ENCODE measurements at regions not wholly inside any gene's neighbourhood (a gene's known extent, or its start where the extent isn't known, plus 50 kb on each side); places are given as distances from the start of the nearest gene placed in this dataset.
A peak's percentile ranks its signal among the peaks of the same experiment; 100 is the strongest.

DNA sequence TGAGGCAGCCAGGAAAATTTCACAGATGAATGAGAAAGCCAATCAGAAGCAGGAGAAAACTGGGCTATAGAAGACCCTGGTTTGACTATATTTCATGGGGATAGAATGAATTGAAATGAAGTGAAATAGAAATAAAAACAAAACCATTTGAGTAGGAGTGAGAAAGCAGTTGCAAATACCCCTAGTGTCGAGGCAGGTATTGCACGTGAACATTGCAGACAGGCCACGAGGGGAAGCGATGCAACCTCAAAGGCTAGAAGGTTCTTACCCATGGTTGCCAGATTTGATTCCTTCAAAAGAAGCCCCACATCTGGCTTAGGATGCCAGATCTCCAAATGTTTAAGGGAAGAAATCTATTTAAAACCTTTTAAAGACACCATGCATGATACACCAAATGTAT lies 648.9 kb downstream of the VRK1 start:
- WGBS = 80% methylated on average over 4 of the region's 4 CpGs
- peaks cover 0 to 16% of the 10 kb centered on the region in 2 donors for H3K4me1 ChIP-seq (ENCODE audit: control insufficient read depth in 2 of 2, insufficient read depth in 2 of 2, low read length in 2 of 2)
- no peaks in the 10 kb centered on the region for H3K36me3 ChIP-seq (ENCODE audit: control insufficient read depth in 2 of 2, insufficient read depth in 2 of 2, low read length in 1 of 2)
- H3K4me3 ChIP-seq (ENCODE audit: low read length in 2 of 2) = no peak overlapping the region
- peaks cover 0 to 5% of the 10 kb centered on the region in 2 donors for H3K9me3 ChIP-seq (ENCODE audit: control insufficient read depth in 2 of 2, insufficient read depth in 1 of 2, low read length in 1 of 2)
- H3K27me3 ChIP-seq (ENCODE audit: control insufficient read depth in 2 of 2, insufficient read depth in 1 of 2, low read length in 1 of 2) = no peaks in the 10 kb centered on the region
- peak in 1 of 9 donors; percentile 50 for DNase-seq (ENCODE audit: low read depth in 6 of 9, low spot score in 9 of 9)
- no peak overlapping the region for H3K27ac ChIP-seq (ENCODE audit: low read depth in 1 of 2, low read length in 1 of 2)

DNA sequence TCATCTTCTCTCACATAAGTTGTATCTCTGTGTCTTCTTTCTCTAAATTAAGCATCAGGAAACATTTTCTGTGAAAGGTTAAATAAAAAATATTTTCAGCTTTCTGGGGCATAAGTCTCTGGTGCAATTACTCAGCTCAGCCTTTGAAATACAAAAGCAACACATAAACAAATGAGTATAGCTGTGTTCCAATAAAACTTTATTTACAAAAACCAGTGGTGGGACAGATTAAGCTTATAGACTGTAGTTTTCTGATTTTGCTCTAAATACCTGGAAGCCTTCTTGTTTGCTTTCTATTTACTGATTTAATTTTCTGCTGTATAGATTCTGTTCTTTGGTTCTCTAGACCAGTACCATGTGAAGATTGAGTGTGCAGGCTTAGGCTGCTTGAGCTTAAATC lies 655.1 kb downstream of the VRK1 start:
- Histone ChIP-seq H3K36me3 (ENCODE audit: control insufficient read depth in 2 of 2, insufficient read depth in 2 of 2, low read length in 1 of 2) (no peaks in the 10 kb centered on the region), H3K4me1 (ENCODE audit: control insufficient read depth in 2 of 2, insufficient read depth in 2 of 2, low read length in 2 of 2) (peaks cover 9 to 11% of the 10 kb centered on the region in 2 donors), H3K4me3 (ENCODE audit: low read length in 2 of 2) (no peak overlapping the region), H3K27me3 (ENCODE audit: control insufficient read depth in 2 of 2, insufficient read depth in 1 of 2, low read length in 1 of 2) (no peaks in the 10 kb centered on the region), H3K9me3 (ENCODE audit: control insufficient read depth in 2 of 2, insufficient read depth in 1 of 2, low read length in 1 of 2) (no peaks in the 10 kb centered on the region), H3K27ac (ENCODE audit: low read depth in 1 of 2, low read length in 1 of 2) (no peak overlapping the region)
- DNase-seq (ENCODE audit: low read depth in 6 of 9, low spot score in 9 of 9) = no peak

DNA sequence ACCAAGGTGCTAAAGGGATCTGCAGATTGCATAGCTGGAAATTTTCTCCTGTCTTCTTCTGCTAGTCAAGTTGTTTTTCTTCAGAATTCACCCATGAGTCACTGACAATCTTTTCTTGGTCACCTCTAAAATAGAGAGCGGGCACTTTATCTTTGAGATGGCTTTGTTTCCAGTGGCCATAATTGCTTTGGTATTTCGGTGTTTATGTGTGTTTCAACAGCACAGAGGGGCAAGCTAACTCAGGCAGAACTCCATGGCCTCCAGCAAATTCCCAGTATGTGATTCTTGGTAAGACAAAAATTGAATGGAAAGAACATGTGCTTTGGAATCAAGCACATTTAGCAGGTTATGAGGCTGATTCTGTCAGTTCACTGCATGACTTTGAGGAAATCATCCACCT lies 656.8 kb downstream of the VRK1 start:
- Histone ChIP-seq H3K4me1 (ENCODE audit: control insufficient read depth in 2 of 2, insufficient read depth in 2 of 2, low read length in 2 of 2) (peaks cover 15 to 28% of the 10 kb centered on the region in 2 donors), H3K9me3 (ENCODE audit: control insufficient read depth in 2 of 2, insufficient read depth in 1 of 2, low read length in 1 of 2) (peaks cover 0 to 4% of the 10 kb centered on the region in 2 donors), H3K27me3 (ENCODE audit: control insufficient read depth in 2 of 2, insufficient read depth in 1 of 2, low read length in 1 of 2) (no peaks in the 10 kb centered on the region), H3K4me3 (ENCODE audit: low read length in 2 of 2) (no peak overlapping the region), H3K36me3 (ENCODE audit: control insufficient read depth in 2 of 2, insufficient read depth in 2 of 2, low read length in 1 of 2) (no peaks in the 10 kb centered on the region), H3K27ac (ENCODE audit: low read depth in 1 of 2, low read length in 1 of 2) (no peak overlapping the region)
- WGBS = over 99% methylated on average over 2 of the region's 2 CpGs
- no peak for DNase-seq (ENCODE audit: low read depth in 6 of 9, low spot score in 9 of 9)

DNA sequence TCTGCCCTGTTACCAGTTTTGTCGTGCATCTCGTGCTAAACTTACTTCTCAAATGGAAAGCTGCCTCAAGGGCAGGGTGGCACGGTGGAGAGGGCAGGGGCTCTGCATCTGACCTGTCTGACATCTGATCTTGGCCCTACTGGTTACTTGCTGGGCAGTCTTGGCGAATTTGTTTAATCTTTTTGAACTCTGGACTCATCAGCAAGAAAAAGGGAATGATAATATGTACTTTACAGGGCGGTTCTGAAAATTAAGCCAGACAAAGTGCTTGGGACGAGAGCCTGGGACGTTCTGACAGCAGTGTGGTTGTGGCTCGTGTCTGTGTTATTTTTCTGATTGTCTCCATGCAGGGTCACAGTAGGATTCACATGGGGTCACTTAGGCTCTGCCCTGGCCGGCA lies 659.3 kb downstream of the VRK1 start:
- H3K27ac ChIP-seq (ENCODE audit: low read depth in 1 of 2, low read length in 1 of 2) = peak overlapping the region in 1 of 2 donors; percentile 81
- WGBS = 98% methylated on average over 9 of the region's 9 CpGs
- peaks cover 0 to 9% of the 10 kb centered on the region in 2 donors for H3K9me3 ChIP-seq (ENCODE audit: control insufficient read depth in 2 of 2, insufficient read depth in 1 of 2, low read length in 1 of 2)
- no peak overlapping the region for H3K4me3 ChIP-seq (ENCODE audit: low read length in 2 of 2)
- peaks cover 23 to 41% of the 10 kb centered on the region in 2 donors for H3K4me1 ChIP-seq (ENCODE audit: control insufficient read depth in 2 of 2, insufficient read depth in 2 of 2, low read length in 2 of 2)
- H3K27me3 ChIP-seq (ENCODE audit: control insufficient read depth in 2 of 2, insufficient read depth in 1 of 2, low read length in 1 of 2) = no peaks in the 10 kb centered on the region
- H3K36me3 ChIP-seq (ENCODE audit: control insufficient read depth in 2 of 2, insufficient read depth in 2 of 2, low read length in 1 of 2) = no peaks in the 10 kb centered on the region
- no peak for DNase-seq (ENCODE audit: low read depth in 6 of 9, low spot score in 9 of 9)

DNA sequence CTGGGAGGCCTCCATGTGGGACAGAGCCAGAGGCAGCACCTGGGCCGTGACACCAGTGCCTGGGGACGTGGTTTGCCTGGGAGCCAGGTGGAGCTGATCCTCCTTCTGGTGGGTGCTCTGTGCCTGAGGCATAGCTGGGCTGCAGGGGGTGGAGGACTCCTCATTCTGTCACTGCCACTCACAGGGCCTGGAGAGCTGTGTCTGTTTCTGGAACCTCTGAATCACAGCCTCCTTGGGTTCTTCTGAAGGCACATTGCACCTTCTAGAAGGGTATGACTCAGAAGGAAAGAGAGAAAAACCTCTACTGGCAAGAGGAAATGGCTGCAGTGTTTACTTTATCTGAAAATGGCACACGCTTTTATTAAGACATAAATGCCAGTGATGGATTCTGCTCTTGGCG lies 659.8 kb downstream of the VRK1 start:
- Histone ChIP-seq H3K4me1 (ENCODE audit: control insufficient read depth in 2 of 2, insufficient read depth in 2 of 2, low read length in 2 of 2) (peaks cover 23 to 41% of the 10 kb centered on the region in 2 donors), H3K36me3 (ENCODE audit: control insufficient read depth in 2 of 2, insufficient read depth in 2 of 2, low read length in 1 of 2) (peaks cover 2 to 4% of the 10 kb centered on the region in 2 donors), H3K4me3 (ENCODE audit: low read length in 2 of 2) (no peak overlapping the region), H3K9me3 (ENCODE audit: control insufficient read depth in 2 of 2, insufficient read depth in 1 of 2, low read length in 1 of 2) (peaks cover 0 to 13% of the 10 kb centered on the region in 2 donors), H3K27me3 (ENCODE audit: control insufficient read depth in 2 of 2, insufficient read depth in 1 of 2, low read length in 1 of 2) (no peaks in the 10 kb centered on the region), H3K27ac (ENCODE audit: low read depth in 1 of 2, low read length in 1 of 2) (peak overlapping the region; percentile 40 to 81)
- DNase-seq (ENCODE audit: low read depth in 6 of 9, low spot score in 9 of 9) = peak in 3 of 9 donors; percentile 15 to 63 (median 36)
- 77% methylated on average over 4 of the region's 4 CpGs for WGBS

DNA sequence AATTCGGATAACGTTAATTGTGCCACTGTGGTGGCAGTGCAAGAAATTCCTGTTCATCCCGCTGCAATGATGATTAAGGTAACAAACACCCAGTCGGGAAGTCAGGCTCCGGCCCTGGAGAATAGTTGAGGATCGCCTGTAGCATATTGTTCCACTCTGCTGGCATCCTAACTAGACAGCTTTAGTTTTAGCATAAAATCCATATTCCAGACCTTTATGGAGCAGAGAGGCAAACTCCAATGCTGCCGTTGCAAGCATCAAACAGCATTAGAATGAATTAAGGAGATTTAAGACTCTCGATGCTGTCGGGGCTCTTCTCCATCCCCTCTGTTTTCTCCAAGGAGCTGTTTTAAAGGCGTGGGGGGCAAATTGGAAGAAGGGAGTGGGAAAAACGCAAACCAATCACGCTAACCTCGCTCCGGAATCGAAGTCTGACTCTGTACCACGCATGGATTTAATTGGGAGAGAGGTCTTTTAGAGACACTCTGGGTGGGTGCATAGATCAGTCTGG lies 660.4 kb downstream of the VRK1 start:
- Histone ChIP-seq H3K4me1 (ENCODE audit: control insufficient read depth in 2 of 2, insufficient read depth in 2 of 2, low read length in 2 of 2) (peaks cover 23 to 41% of the 10 kb centered on the region in 2 donors), H3K36me3 (ENCODE audit: control insufficient read depth in 2 of 2, insufficient read depth in 2 of 2, low read length in 1 of 2) (peaks cover 4 to 11% of the 10 kb centered on the region in 2 donors), H3K27me3 (ENCODE audit: control insufficient read depth in 2 of 2, insufficient read depth in 1 of 2, low read length in 1 of 2) (no peaks in the 10 kb centered on the region), H3K27ac (ENCODE audit: low read depth in 1 of 2, low read length in 1 of 2) (peak overlapping the region in 1 of 2 donors; percentile 8), H3K9me3 (ENCODE audit: control insufficient read depth in 2 of 2, insufficient read depth in 1 of 2, low read length in 1 of 2) (peaks cover 0 to 15% of the 10 kb centered on the region in 2 donors), H3K4me3 (ENCODE audit: low read length in 2 of 2) (no peak overlapping the region)
- 97% methylated on average over 16 of the region's 16 CpGs for WGBS
- DNase-seq (ENCODE audit: low read depth in 6 of 9, low spot score in 9 of 9) = no peak

DNA sequence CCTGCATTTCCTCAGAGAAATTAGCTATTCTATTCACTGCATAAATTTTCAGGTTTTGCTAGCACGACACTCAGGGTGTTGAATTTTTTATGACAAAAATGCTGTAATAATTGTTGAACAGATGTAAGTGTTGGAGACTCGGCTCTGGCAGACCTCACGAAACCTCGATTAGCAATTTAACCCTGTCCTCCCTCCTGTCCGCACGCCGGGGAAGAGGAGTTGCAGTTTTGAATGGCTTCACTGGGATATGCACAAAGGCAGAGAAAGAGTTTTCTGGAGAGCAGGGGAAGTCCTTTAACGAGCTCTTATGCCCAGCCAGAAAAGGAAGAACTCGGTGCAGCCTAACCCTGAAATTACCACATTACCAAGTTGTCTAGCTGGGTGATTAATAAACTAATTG lies 661.1 kb downstream of the VRK1 start:
- H3K27ac ChIP-seq (ENCODE audit: low read depth in 1 of 2, low read length in 1 of 2) = peak overlapping the region; percentile 95
- peaks cover 4 to 12% of the 10 kb centered on the region in 2 donors for H3K36me3 ChIP-seq (ENCODE audit: control insufficient read depth in 2 of 2, insufficient read depth in 2 of 2, low read length in 1 of 2)
- WGBS = 73% methylated on average over 9 of the region's 9 CpGs
- no peak for DNase-seq (ENCODE audit: low read depth in 6 of 9, low spot score in 9 of 9)
- H3K4me1 ChIP-seq (ENCODE audit: control insufficient read depth in 2 of 2, insufficient read depth in 2 of 2, low read length in 2 of 2) = peaks cover 23 to 41% of the 10 kb centered on the region in 2 donors
- peaks cover 0 to 15% of the 10 kb centered on the region in 2 donors for H3K9me3 ChIP-seq (ENCODE audit: control insufficient read depth in 2 of 2, insufficient read depth in 1 of 2, low read length in 1 of 2)
- H3K4me3 ChIP-seq (ENCODE audit: low read length in 2 of 2) = peak overlapping the region; percentile 45 to 63
- H3K27me3 ChIP-seq (ENCODE audit: control insufficient read depth in 2 of 2, insufficient read depth in 1 of 2, low read length in 1 of 2) = no peaks in the 10 kb centered on the region

DNA sequence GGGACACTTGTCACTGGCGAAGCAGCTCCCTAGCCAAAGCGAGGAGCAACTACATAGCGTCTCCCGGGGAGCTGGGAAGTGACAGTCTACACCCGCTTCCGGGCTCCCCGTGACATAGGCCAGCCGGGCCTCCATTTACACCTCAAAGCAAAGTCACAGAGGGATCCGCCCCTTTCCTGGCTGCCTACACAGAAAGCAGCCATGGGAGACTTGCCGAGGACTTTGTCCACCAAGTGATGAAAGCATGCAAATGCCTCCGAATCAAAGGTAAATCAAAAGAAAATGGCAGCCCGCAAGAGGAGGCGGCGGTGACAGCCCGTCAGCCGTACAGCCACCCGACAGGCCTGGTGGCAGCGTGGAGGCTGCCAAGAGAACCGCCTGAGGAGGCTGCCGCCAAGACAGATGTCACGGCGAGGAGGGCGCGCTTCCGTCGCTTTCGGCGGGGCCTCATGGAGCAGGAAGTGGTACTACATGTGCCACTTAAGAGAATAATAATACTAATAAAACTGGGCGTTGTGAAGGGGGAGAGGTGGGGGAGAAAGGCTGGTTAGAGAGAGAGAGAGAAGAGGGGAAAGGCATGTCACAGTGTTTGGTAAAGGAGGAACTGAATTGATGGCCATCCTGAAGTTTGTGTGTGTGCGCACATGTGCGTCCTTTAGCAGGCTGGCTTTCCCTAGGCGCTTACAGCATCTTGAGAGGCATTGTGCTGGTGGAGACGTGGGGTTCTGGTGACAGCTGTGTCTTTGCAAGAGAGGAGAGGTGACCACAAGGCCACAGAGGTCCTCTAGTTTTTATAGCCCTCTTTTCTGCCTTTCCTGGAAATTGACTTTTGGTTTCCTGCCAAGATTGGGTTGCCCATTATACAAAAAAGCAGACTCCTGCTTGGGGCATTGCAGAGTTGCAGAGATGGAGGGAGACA lies 661.7 kb downstream of the VRK1 start:
- WGBS = 13% methylated on average over 33 of the region's 33 CpGs
- peak; percentile 78 to 94 (median 84) for DNase-seq (ENCODE audit: low read depth in 6 of 9, low spot score in 9 of 9)

DNA sequence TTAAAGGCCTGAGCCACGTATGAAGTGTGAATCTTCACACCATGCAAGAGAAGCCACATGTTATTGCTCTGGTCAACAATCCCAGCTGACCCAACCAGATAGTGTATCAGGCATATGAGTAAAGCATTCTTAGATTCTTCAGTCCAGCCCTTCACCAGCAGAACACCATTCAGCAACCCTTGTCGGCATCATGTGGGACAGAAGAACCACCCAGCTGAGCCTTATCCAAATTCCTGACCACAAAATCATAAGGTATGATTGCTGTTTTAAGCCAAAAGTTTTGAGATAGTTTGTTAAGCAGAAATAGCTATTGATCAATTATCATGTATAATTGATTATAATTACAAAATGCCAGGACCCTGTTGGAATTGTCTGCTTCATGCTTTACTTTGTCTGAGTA lies 664.9 kb downstream of the VRK1 start:
- Histone ChIP-seq H3K4me1 (ENCODE audit: control insufficient read depth in 2 of 2, insufficient read depth in 2 of 2, low read length in 2 of 2) (peaks cover 16 to 32% of the 10 kb centered on the region in 2 donors), H3K4me3 (ENCODE audit: low read length in 2 of 2) (no peak overlapping the region), H3K9me3 (ENCODE audit: control insufficient read depth in 2 of 2, insufficient read depth in 1 of 2, low read length in 1 of 2) (peaks cover 0 to 15% of the 10 kb centered on the region in 2 donors), H3K36me3 (ENCODE audit: control insufficient read depth in 2 of 2, insufficient read depth in 2 of 2, low read length in 1 of 2) (peaks cover 4 to 23% of the 10 kb centered on the region in 2 donors), H3K27ac (ENCODE audit: low read depth in 1 of 2, low read length in 1 of 2) (no peak overlapping the region), H3K27me3 (ENCODE audit: control insufficient read depth in 2 of 2, insufficient read depth in 1 of 2, low read length in 1 of 2) (no peaks in the 10 kb centered on the region)
- WGBS = 95% methylated on average over 2 of the region's 2 CpGs
- no peak for DNase-seq (ENCODE audit: low read depth in 6 of 9, low spot score in 9 of 9)

More for the DNA sequence above, 661.7 kb downstream of the VRK1 start:
- Histone ChIP-seq H3K9me3 (ENCODE audit: control insufficient read depth in 2 of 2, insufficient read depth in 1 of 2, low read length in 1 of 2) (peaks cover 0 to 15% of the 10 kb centered on the region in 2 donors), H3K27ac (ENCODE audit: low read depth in 1 of 2, low read length in 1 of 2) (peak overlapping the region; percentile 95), H3K36me3 (ENCODE audit: control insufficient read depth in 2 of 2, insufficient read depth in 2 of 2, low read length in 1 of 2) (peaks cover 4 to 12% of the 10 kb centered on the region in 2 donors), H3K4me3 (ENCODE audit: low read length in 2 of 2) (peak overlapping the region; percentile 45 to 63), H3K27me3 (ENCODE audit: control insufficient read depth in 2 of 2, insufficient read depth in 1 of 2, low read length in 1 of 2) (no peaks in the 10 kb centered on the region), H3K4me1 (ENCODE audit: control insufficient read depth in 2 of 2, insufficient read depth in 2 of 2, low read length in 2 of 2) (peaks cover 23 to 41% of the 10 kb centered on the region in 2 donors)
